Spleen (tissue), 7 donors: ENCODE measurements at regions not wholly inside any gene's neighbourhood (a gene's known extent, or its start where the extent isn't known, plus 50 kb on each side); places are given as distances from the start of the nearest gene placed in this dataset.

Source experiments
- POLR2A ChIP-seq, 3 donors: fragments of 450-650 bp; IDR thresholded peaks; one replicate each; pipeline ENCODE4 v1.5.1; 2017; ENCODE audit warnings: antibody characterized with exemption in 3 of 3, mild to moderate bottlenecking in 1 of 3
- POLR2AphosphoS5 ChIP-seq, 3 donors: sonication (generic); formaldehyde crosslinking; IDR thresholded peaks; one replicate each; pipeline ENCODE4 v1.5.1; 2017; ENCODE audit warnings: antibody characterized with exemption in 3 of 3
- TF ChIP-seq, protein P1 (sequence below), 11 experiments: fragments of 200-600 bp in 7 of 11; fragments of 450-650 bp in 4 of 11; sonication (generic) in 4 of 11; IDR thresholded peaks in 8 of 11; conservative IDR thresholded peaks in 3 of 11; 1 replicate in 7 of 11; 2 replicates in 4 of 11; pipeline versions ENCODE4 v1.4.0 to v1.8.0; 2016 to 2021; ENCODE audit warnings: antibody characterized with exemption in 11 of 11, inconsistent platforms in 4 of 11, mild to moderate bottlenecking in 1 of 11
- donor health status: DM: no; HTN: no; CAD: no; lungs with moderate emphysema.
- donor health status: DM: no; HTN: no; CAD: no.
- donor health status: DM: no; HTN: no; CAD: no.

DNA sequence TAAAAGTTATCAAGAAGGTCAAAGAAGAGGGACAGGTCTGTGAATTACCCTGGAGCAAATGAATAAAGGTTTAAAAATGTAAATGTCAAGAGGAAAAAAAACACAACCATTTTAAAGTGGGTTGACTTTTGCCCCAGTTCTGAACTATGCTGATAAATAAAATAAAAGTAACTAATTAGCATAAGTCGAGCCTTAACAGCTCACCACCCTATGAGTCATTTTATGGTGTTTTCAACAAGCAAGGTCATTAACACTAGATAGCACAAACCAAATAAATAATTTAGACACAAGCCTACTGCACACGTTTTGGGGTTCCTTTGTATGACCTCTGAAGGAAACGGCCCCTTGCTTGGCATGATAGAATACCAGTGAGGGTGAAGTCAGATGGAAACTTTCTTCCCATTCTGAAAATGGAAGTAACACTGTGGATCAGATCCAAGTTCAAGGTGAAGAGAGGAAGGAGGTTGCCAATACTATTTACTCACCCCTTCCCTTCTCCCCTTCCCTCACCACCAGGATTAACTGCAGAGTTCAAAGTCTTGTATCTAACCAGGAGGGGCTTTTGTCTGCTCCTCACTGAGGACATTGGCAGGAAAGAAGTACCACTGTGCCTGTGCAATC, 380.0 kb upstream of the ACVR2A start:
- TF ChIP-seq, protein P1, sequence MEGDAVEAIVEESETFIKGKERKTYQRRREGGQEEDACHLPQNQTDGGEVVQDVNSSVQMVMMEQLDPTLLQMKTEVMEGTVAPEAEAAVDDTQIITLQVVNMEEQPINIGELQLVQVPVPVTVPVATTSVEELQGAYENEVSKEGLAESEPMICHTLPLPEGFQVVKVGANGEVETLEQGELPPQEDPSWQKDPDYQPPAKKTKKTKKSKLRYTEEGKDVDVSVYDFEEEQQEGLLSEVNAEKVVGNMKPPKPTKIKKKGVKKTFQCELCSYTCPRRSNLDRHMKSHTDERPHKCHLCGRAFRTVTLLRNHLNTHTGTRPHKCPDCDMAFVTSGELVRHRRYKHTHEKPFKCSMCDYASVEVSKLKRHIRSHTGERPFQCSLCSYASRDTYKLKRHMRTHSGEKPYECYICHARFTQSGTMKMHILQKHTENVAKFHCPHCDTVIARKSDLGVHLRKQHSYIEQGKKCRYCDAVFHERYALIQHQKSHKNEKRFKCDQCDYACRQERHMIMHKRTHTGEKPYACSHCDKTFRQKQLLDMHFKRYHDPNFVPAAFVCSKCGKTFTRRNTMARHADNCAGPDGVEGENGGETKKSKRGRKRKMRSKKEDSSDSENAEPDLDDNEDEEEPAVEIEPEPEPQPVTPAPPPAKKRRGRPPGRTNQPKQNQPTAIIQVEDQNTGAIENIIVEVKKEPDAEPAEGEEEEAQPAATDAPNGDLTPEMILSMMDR (IDR thresholded peaks at IDR 0.05 in 8 of 11, conservative IDR thresholded peaks at IDR 0.05 in 3 of 11), result no peak
- TF ChIP-seq POLR2AphosphoS5 (IDR thresholded peaks at IDR 0.05), result no peak
- no peak for TF ChIP-seq POLR2A (IDR thresholded peaks at IDR 0.05)
